GM12864 (cell line): ENCODE measurements at regions not wholly inside any gene's neighbourhood (a gene's known extent, or its start where the extent isn't known, plus 50 kb on each side); places are given as distances from the start of the nearest gene placed in this dataset.

Source experiments
- DNase-seq: peaks from one replicate; pipeline ENCODE4 v3.0.0-alpha.2; 2011; ENCODE audit warnings: low read depth
- H3K4me3 ChIP-seq: 2 replicates; pipeline ENCODE4 v1.5.1; 2011; ENCODE audit warnings: mild to moderate bottlenecking, low read depth, low read length, control low read depth
- CTCF ChIP-seq: IDR thresholded peaks from 2 replicates; pipeline ENCODE4 v1.5.1; 2011; ENCODE audit warnings: low read depth, mild to moderate bottlenecking, moderate library complexity, low read length, control low read depth, inconsistent platforms; ENCODE audit errors: missing control alignments

GRCh38 chr6:28696682-28697081, 171.0 kb downstream of the GPX5 start:
- no peak for TF ChIP-seq CTCF
- no peak overlapping the region for H3K4me3 ChIP-seq
- DNase-seq = no peak

DNA sequence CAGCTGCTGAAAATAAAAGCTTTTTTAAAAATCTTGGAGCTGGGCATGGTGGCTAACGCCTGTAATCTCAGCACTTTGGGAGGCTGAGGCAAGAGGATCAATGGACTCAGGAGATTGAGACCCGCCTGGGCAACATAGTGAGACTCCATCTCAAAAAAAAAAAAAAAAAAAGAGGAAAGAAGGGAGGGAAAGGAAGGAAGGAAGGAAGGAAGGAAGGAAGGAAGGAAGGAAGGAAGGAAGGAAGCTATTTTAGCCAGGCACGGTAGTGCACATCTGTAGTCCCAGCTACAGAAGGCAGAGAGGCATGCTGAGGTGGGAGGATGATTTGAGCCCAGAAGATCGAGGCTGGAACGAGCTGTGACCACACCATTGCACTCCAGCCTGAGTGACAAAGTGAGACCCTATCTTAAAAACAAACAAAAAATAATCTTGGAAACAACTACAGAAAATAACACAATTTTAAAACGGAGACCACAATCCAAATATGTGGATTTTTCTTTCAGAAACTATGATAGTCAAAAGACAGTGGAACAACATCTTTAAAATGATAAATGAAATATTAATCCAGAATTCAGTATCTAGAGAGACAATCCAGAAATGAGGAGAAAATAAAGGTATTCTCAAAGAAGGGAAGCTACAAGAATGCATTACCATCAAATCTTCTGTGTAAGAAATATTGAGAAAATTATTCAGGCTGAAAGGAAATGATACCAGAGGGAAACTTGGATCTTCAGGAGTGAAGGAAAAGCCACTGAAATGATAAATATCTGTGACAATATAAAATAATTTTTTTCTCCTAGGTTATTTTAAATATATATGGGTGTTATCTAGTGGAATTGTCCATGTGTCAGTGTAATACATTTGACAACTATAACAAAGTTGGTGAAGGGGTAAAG, 182.0 kb downstream of the GPX5 start:
- TF ChIP-seq CTCF = no peak
- no peak overlapping the region for H3K4me3 ChIP-seq
- no peak for DNase-seq

DNA sequence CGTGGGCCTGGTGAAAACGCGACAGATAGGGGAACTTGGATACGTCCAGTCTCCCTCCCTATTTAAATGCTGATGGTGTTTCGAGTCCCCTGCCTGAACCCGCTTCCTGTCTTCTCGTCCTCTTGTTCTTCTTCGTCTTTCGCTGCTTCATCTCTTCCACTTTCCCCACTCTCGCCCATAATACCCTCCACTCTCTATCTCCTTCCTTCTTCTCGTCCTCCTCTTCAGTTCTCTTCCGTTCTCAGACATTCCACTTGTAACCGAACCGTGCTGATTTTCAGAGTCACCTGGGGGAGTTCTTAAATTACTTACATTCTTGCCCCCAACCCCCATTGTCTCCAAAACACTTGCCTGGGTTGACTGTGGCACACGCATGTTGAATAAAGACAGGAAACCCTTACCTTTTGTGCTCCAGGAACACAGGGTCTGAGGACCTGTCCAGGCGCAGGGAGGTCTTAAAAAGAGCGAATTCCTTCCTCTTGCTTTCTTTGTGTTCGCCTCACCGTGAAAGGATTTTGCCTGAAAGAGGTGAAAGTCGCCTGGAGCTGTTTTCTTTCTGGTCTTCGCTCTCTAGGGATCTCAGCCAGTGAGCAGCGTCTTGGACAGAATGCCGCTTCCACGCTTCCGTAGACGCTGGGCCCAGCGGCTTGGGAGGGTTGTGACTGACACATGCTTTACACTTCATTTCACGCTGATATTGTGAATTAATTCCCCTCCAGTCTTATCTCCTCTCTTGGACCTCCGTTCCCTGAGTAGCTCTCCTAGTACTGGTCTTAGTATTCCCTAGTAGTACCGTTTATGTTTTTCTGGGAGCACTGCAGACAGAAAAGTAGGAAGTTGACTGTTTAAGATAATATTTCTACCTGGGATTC, 184.0 kb downstream of the GPX5 start:
- TF ChIP-seq CTCF = no peak
- no peak overlapping the region for H3K4me3 ChIP-seq
- DNase-seq = no peak

DNA sequence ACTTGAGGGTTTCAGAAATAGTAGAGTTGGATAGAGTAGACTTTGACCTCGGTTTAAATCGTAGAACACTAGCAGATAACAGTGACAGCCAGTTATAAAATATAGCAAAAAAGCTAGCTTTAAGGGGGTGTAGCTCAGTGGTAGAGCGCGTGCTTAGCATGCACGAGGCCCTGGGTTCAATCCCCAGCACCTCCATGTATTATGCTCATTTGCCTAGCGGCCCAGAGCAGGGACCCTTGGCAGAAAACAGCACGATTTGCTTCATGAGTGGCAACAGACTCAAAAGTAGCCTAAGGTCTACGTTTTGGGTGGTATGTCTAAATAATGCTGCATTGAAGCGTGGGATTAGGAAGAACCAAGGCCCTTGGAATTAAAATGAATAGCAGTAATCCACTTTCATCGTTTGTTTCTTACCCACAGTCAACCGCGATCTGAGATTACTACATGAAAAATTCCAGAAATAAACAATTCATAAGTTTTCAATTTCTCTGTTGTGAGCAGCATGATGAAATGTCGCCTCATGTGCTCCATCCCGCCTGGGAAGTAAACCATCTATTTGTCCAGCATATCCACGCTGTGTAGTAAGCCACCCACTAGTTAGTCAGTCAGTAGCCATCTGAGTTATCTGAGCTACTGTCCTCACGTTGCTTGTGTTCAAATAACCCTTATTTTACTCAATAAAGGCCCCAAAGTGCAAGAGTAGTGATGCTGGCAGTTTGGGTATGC, 184.9 kb downstream of the GPX5 start:
- DNase-seq = no peak
- TF ChIP-seq CTCF = no peak
- no peak overlapping the region for H3K4me3 ChIP-seq

- H3K4me3 ChIP-seq = no peak overlapping the region
- TF ChIP-seq CTCF = no peak
- no peak for DNase-seq
These were observed 185.6 kb downstream of the GPX5 start for GRCh38 chr6:28711325-28711724.

DNA sequence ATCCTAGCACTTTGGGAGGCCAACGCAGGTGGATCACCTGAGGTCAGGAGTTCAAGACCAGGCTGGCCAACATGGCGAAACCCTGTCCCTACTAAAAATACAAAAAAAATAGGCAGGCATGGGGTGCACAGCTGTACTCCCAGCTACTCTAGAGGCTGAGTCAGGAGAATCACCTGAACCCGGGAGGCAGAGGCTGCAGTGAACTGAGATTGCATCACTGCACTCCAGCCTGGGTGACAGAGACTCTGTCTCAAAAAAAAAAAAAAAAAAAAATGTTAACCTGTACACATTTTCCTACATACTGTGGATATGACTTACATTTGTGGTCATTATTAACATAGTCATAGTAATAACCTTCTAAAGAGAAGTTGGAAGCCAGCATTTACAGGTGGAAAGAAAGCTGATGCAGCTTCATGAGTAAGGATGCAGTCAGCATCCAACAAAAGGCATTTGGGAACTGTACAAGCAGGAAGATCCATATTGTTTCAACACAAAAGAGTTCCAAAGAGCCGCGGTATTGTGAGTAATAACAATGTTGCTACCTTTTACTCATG, 186.2 kb downstream of the GPX5 start:
- no peak for TF ChIP-seq CTCF
- DNase-seq = no peak
- H3K4me3 ChIP-seq = no peak overlapping the region
